ENCODE measurements at regions not wholly inside any gene's neighbourhood (a gene's known extent, or its start where the extent isn't known, plus 50 kb on each side); places are given as distances from the start of the nearest gene placed in this dataset.

GRCh38 chr6:170029416-170030283 lies 261.2 kb downstream of the DLL1 start:
- TF ChIP-seq POLR2AphosphoS5 (IDR thresholded peaks at IDR 0.05; ENCODE audit: low read depth, low read length) (no peak), REST (IDR thresholded peaks at IDR 0.05; ENCODE audit: insufficient read depth in 1 of 2, low read depth in 2 of 2, low read length in 2 of 2) (no peak), SIN3A (IDR thresholded peaks at IDR 0.05; ENCODE audit: borderline replicate concordance, insufficient read depth, low read length) (no peak), TAF1 (IDR thresholded peaks at IDR 0.05; ENCODE audit: borderline replicate concordance, insufficient read depth, low read length) (no peak), FOXP2 (optimal IDR thresholded peaks at IDR 0.05; ENCODE audit: borderline replicate concordance, extremely low read depth, extremely low read length, insufficient read depth) (no peak)
